GM21737 (cell line): ENCODE measurements at regions not wholly inside any gene's neighbourhood (a gene's known extent, or its start where the extent isn't known, plus 50 kb on each side); places are given as distances from the start of the nearest gene placed in this dataset.
"Not testable (repeated sequence)": the region's sequence is repeated elsewhere in the genome, so short reads cannot be mapped to it uniquely, and the experiment has no call there.

Experiments used
- ATAC-seq: cut with Tn5 transposase; IDR thresholded peaks from one replicate; pipeline ENCODE4 v1.9.1; 2021; ENCODE audit warnings: mild to moderate bottlenecking, moderate library complexity; ENCODE audit not compliant: unreplicated experiment

DNA sequence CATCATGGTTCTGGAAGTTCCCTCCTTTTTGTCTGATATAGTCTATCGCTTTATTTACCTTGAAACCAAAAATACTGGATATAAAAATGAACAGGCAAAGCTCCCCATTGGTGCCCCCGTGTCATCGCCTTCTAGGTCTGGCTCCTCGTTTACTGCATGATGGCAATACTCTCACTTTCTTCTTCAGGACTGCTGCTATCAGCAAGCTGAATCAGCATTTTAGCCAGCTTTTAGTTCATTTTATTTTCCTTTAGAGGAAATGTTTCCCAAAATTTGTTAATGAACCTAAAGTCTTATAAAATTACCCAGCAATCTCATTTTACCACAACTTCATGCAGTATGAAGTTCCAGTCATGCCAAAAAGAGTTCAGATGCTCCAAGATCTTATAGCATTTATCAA, 80.5 kb downstream of the ZIC3 start:
- no peak for ATAC-seq

DNA sequence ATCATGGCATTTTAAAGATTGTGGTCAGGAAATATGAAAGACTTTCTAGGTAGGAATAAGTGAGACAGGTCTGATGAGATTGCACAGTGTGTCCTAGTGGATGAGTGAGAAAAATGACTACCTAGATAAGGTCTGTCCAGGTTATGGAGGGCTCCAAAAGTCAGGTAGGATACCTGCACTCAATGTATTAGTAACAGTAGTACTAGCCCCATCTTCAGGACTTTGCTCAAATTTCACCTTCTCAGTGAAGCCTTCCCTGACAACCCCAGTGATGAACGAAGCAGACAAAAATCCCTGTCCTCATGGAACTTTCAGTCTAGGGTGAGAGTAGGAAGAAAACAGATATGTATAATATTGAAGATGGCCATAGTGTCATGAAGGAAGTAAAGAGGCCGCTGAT, 85.7 kb downstream of the ZIC3 start:
- ATAC-seq: no peak

DNA sequence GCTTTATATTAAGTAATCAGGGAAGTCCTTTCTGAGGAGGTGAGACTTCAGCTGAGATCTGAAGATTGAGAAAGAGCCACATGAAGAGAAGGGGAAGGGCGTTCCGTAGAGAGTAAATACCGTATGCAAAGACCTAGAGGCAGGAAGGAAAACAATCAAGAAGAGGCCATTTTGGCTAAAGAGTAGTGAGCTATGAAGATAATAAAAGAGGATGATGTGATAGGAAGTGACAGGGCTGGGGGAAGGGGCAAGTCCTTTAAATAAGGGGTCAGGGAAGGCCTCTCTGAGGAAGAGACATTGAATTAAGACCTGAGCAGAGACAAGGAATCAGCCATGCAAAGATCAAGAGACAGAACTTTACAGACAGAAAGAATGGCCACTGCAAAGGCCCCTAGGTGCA, 86.2 kb downstream of the ZIC3 start:
- no peak for ATAC-seq

DNA sequence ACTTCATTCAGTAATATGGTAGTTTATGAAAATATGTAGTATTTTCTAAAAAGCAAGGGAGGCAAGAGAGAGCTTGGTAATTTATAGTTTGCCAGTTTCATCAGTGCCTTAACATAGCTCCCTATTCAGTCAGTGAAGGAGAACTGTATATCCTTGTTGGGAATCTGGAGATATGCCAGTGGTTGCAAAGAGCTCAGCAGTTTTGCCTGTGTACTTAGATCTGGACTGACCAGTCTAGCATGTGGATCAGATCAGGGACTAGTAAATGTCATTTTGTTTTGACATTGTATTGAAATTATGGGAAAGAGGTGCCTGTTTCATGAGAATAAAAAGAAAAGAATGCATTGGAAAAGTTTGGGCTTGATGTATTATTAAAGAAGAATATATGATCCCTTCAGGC, 88.6 kb downstream of the ZIC3 start:
- no peak for ATAC-seq

DNA sequence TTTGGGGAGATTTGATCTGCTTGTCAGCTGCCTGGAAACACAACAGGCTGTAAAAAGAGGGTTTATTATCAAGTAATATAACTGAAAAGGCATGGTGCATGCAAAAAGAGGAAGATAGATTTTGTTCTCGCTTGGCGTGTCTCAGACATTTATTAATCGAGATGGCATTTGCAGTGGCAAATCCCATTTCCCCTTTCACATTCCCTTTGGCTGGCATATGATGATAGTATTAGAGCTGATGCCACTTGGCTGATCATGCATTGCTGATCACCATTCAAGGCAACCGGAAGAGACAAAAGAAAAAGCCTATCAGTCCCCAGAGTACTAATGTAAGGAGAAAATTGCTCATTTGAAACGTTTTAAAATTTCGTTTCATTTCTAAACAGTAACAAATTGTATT, 101.8 kb downstream of the ZIC3 start:
- no peak for ATAC-seq

DNA sequence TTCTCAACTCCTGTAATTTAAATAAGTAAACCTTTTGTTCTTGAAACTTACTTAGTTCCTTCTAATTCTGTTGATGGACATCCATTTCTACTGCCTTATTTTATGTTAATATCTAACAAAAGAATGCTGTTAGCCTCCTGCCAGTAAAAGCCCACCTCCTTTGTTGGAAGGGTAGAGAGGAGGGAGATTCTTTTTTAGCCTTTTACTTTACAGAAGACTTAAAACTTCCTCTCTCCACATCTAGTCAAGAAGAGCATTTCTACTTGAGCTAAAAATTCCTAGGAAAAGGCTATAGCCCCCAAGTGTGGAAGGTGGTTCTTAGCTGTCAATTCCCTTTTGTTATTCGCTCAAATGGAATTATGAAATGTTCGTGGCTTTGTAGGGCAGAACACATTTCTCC, 118.7 kb downstream of the ZIC3 start:
- no peak for ATAC-seq

DNA sequence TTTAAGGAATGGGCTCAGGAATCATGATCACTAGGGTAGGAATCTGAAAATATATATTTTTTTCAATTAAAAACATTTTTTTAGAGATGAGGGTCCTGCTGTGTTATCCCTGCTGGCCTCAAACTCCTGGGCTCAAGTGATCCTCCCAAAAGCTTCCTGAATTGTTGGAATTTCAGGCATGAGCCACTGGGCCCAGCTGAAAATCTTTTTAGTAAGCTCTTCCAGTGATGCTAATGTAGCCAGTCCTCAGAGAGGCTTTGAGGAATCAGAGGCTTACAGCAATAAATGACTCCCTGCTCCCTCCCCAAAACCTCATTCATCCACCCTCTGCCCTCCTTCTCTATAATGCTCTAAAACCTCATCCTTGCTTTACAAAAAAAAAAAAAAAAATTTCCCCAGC, 129.5 kb downstream of the ZIC3 start:
- ATAC-seq: no peak

DNA sequence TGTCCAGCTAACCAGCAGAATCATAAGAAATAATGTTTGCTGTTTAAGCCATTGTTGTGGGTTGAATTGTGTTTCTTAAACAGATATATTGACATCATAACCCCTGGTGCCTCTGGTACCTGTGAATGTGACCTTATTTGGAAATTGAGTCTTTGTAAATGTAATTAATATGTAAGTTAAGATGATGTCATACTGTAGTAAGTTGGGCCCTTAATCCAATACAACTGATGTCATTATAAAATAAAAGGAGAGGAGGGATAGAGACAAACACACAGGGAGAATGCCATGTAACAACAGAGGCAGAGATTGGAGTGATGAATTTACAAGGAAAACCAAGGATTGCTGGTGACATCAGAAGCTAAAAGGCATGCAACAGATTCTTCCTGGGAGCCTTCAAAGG, 141.4 kb downstream of the ZIC3 start:
- no peak for ATAC-seq

DNA sequence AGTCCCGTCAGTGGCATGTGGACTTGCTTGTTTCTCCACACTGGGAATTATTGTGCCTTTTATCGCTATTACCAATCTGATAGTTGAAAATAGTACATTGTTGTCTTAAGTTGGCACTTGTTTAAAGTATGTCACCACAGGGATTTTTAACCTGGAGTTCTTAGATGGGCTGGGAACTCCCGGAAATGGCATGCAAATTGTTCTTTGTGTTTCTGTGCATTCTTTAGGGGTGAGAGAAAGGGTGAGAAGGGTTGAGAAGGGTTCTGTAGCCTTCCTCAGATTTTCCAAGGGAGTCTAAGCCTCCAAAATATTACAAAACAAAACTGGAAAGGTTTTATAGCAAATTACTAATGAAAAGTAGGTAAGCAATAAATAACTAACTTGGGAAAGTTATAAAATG, 176.9 kb downstream of the ZIC3 start:
- ATAC-seq: no peak

DNA sequence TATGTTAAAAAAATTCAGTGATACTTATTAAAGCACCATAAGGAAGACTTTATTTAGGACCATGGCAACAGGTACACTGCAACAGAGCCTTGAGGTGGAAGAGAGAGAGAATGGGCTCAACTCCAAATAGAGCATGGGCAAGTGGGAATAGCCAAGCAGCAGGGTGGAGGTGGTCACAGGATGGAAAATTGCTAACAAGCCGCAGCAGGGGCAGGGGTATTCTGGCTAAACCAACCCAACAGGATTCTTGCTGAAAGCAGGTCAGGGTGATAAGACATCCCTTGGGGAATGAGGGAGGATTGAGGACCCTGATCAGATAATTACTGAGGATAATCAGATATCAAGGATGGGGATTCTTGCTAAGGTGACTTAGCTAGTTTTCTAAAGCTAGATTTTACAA, 177.5 kb downstream of the ZIC3 start:
- ATAC-seq: no peak

DNA sequence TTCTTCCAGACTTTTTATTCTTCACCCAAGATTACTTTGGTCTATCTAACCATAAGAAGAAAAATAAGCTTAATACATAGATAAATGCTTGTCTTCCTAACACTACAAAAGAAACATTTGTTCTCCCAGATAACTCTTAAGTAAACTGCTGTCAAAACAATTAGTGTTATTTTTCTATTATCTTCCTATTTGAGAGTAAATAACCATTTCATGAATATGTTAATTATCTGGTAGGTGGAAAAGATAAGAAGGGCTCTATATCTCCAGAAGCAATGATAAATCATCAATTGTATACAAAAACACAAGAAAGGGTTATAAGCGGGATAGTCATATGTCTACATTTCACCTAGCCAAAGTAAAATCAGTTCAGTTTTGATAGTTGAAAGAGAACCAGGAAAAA, 180.4 kb downstream of the ZIC3 start:
- no peak for ATAC-seq

DNA sequence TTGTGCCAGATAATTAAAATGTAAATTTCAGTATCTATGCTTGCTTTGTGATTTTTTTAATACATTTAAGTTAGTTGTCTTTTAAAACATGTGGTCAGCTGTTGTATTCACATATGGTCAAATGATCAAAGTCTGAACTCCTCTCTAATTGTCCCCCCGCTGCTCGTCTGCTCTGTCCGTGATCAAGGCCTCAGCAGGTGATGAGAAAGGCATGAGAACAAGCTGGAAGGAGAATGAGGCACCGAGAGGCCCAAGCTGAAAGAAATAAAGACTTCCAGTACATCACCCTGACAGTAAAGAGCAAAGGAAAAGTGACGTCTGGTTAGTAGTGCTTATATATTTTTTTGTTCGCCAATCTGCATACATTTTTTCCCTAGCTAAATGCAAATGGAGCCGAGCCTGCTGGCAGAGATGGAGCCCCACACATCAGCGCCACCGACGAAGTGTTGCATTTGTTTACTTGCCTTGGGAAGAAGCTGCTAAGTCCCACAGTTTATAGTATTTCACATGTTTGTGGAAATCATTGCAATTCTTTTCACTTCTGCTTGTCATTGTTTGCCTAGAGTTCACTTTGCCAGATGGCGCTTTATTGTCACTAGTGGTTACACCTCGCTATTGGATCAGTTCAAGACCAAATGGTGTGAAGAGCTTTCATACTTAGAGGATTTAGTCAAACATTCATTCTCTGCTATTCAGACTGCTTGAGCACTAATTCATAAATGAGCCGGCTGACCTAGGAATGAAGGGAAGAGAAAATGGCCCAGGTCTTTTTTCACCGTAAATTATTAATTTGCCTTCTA, 181.5 kb downstream of the ZIC3 start:
- no peak for ATAC-seq

DNA sequence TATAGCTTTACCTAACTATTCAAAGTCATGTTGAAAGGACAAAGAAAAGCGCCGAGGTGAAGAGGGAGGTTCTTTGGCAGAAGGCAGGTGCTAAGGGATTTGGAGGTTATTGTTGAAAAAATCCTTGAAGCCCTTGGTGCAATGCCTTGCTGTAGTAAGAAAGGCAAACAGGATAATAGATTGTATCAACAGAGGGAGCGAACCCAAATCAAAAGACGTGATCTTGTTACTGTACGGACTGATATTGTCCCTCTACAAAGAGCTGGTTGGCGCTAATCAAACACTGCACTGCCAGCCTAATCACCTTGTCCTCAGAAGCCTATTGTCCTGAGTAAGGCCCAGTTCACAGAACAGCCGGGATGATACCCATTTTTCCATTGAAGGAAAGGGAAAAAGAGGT, 182.9 kb downstream of the ZIC3 start:
- ATAC-seq: no peak

DNA sequence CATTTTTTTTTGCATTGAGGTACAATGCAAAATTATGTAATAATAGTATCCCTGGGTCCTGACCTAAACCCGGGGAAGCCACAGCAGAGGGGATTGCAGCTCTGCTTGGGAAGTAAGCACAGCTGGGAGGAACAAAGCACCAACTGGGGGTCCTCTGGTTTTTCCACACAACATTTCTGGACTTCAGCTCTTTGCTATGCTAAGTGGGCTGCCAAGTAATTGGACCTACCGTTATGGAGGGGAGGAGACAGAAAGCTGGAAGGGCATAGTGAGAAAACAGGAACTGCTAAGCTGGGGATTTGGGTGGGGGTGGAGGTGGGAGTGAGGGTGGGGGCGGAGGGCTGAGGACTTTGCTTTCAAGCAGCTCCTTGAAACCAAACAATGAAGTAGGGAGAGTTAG, 183.3 kb downstream of the ZIC3 start:
- no peak for ATAC-seq

DNA sequence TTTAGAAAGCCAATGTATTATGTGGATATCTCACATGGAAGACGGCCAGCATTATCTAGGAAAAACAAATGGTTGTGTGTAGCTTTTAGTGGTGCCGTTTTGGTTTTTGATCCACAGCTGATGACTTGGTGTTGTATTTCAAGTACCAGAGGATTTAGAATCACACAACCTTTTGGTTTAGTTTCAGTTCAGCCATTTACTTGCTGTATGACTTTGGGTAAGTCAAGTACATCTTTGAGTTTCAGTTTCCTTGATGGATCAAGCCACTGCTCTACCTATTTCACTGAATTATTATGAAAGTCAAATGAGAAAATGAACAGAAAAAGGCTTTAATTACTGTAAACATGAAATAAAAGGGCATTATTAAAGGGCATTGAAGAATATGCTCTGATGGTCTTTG, 205.6 kb downstream of the ZIC3 start:
- no peak for ATAC-seq

DNA sequence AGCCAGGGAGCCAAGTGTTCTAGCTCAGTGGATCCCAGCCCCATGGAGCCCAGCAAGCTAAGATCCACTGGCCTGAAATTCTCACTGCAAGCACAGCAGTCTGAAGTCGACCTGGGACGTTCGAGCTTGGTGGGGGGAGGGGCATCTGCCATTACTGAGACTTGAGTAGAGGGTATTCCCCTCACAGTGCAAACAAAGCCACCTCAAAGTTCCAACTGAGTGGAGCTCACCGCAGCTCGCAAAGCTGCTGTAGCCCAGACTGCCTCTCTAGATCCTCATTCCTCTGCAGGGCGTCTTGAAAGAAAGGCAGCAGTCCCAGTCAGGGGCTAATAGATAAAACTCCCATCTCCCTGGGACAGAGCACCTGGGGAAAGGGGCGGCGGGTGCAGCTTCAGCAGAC, 226.3 kb downstream of the ZIC3 start:
- ATAC-seq: no peak

DNA sequence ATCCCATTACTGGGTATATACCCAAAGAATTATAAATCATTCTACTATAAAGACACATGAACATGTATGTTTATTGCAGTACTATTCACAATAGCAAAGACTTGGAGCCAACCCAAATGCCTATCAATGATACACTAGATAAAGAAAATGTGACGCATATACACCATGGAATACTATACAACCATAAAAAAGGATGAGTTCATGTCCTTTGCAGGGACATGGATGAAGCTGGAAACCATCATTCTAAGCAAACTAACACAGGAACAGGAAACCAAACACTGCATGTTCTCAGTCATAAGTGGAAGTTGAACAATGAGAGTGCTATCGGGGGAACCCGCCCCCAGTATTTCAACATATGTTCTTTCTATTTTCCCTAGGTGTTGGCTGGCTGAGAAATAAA, 232.0 kb downstream of the ZIC3 start:
- not testable (repeated sequence) for ATAC-seq

DNA sequence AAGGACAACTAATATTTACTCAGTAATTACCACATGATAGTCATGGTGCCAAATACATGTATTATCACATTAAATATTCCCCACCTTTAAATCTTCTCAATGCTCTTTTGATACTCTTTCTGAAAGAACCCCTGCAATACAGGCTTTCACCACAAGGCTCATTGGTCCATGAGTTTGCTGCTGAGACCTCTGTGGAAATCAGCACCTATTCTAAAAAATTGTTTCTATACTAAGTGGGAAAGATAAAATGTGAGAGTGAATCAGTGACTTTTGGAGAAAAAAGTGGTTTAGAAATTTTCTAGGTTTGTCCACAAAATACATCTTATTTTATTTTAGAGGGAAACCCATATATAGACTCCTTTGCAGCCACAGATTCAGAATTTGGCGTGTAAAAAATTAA, 257.3 kb downstream of the ZIC3 start:
- ATAC-seq: no peak

DNA sequence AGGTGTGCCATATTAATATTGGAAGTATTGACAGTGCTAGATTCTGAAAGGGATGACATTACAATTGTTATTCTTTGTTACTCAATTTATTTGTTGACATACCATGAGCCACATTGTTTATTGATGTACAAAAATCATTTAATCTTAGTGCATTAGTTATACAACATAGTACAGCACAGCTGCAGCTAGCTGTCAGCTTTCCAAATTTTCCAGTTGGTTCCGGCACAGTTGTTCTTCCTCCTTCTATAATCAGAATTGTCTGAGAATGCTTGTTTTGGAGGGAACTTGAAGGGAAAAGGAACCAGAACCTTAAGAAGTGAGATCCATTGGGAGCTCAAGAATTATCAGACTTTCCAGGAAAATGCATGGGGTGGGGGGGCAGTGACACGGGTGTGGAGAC, 281.4 kb downstream of the ZIC3 start:
- ATAC-seq: no peak

DNA sequence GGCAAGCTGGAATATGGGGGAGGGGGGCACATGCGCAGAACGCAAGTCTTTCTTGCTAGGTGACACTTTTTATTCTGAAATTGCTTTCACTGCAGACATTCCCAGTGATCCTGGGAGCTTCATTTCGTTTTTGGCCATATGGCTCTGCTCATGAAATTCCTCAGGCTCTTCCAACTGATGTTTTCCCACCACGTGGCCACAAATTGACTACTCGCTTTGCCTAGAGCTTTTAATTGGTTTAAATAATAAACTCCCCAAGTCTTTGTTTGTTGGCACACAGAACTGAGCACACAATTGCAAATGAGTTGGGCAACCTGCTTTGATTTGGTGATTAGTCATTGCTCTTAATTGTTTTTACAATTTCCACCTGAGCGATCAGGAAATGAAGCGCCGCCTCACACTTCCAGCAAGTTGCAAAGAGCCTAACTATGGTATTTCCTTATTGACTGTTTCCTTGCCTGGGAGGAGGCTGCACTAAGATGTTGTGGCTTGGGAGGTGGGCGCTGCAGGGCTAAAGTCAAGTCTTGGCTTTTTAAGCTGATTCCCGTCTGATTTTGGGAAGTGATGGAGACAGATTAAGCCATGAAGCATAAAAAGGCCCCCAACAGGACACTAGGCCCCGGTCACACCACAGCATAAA, 282.5 kb downstream of the ZIC3 start:
- no peak for ATAC-seq

DNA sequence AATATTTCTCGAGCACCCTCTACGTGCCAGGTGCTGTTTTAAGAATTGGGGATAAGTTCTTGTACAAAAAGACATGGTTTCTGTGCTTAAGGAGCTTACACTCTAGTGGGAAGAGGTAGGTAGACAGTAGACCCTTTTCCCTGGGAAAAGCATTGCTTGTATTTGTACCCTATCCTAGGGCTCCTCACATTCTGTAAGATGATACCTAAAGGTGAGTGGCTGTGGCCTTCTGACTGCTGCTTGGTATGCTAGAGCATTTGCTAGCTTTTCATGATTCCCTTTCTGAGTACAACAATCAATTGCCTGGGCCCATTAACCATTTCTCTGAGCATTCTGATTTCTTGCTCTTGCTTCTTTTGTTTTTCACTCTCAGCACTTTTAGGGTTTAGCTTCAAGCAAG, 286.6 kb downstream of the ZIC3 start:
- no peak for ATAC-seq

DNA sequence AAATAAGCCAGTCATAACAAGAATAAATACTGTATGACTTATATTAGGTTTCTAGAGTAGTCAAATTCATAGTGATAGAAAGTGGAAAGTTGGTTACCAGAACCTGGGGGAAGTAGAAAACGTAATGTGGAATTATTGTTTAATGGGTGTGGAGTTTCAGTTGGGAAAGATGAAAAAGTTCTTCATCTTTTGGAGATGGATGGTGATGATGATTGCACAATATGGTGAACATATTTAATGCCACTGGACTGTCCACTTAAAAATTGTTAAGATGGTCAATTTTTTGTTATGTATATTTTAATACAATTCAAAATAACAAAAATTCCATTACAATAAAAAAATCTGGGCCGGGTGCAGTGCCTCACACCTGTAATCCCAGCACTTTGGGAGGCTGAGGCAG, 289.6 kb downstream of the ZIC3 start:
- no peak for ATAC-seq

DNA sequence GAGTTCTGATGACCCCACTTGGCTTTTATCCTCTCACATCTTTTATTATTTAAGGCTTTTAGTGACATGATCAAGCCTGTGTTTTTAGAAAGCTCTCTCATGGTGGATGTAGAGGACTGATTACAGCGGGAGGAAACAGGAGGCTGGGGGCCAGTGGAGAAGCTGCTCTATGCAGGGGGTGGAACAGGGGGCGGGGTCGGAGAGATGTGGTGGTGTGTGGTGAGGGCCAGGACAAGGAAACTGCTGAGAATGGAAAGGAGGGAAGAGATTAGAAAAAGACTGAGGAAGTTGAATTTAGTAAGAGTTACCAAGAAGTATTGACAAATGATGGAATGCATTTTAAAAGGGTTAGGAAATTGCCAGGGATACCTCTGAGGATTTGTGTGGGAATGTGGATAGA, 292.2 kb downstream of the ZIC3 start:
- no peak for ATAC-seq
